Skeletal muscle tissue (tissue), 3 donors: ENCODE measurements at regions not wholly inside any gene's neighbourhood (a gene's known extent, or its start where the extent isn't known, plus 50 kb on each side); places are given as distances from the start of the nearest gene placed in this dataset.
A peak's percentile ranks its signal among the peaks of the same experiment; 100 is the strongest.

Experiments
- H3K27ac ChIP-seq: one replicate; pipeline ENCODE4 v1.7.0; 2013; ENCODE audit warnings: mild to moderate bottlenecking, low read depth, low read length, inconsistent platforms
- H3K27me3 ChIP-seq, 3 donors: one replicate each; pipeline ENCODE4 v1.7.0; 2013; ENCODE audit warnings: low read length in 3 of 3; ENCODE audit not compliant: control insufficient read depth in 3 of 3, insufficient read depth in 3 of 3
- H3K36me3 ChIP-seq, 3 donors: one replicate each; pipeline ENCODE4 v1.7.0; 2013; ENCODE audit warnings: low read length in 3 of 3; ENCODE audit not compliant: control insufficient read depth in 3 of 3, insufficient read depth in 3 of 3
- H3K4me1 ChIP-seq, 3 donors: one replicate each; pipeline ENCODE4 v1.7.0; 2013; ENCODE audit warnings: low read length in 3 of 3, mild to moderate bottlenecking in 3 of 3; ENCODE audit not compliant: control insufficient read depth in 3 of 3, insufficient read depth in 3 of 3
- H3K4me3 ChIP-seq, 3 donors: one replicate each; pipeline ENCODE4 v1.7.0; 2013; ENCODE audit warnings: low read length in 3 of 3
- H3K9ac ChIP-seq, 3 donors: one replicate each; pipeline ENCODE4 v1.7.0; 2013; ENCODE audit warnings: low read length in 3 of 3, mild to moderate bottlenecking in 3 of 3, moderate library complexity in 2 of 3, low read depth in 1 of 3
- H3K9me3 ChIP-seq, 3 donors: one replicate each; pipeline ENCODE4 v1.7.0; 2013; ENCODE audit warnings: low read length in 3 of 3; ENCODE audit not compliant: control insufficient read depth in 3 of 3
- donor health status: Osteomylitis.

- Histone ChIP-seq H3K9me3 (no peaks in the 10 kb centered on the region), H3K4me3 (no peak overlapping the region), H3K9ac (no peak overlapping the region), H3K27me3 (no peaks in the 10 kb centered on the region), H3K27ac (no peak overlapping the region), H3K36me3 (no peaks in the 10 kb centered on the region), H3K4me1 (peaks cover 15 to 46% (median 36%) of the 10 kb centered on the region in 3 donors)
Measured at GRCh38 chr16:85511938-85512807, 100.9 kb upstream of the GSE1 start.

GRCh38 chr16:85512808-85513115 lies 100.4 kb upstream of the GSE1 start:
- Histone ChIP-seq H3K36me3 (no peaks in the 10 kb centered on the region), H3K27me3 (no peaks in the 10 kb centered on the region), H3K27ac (no peak overlapping the region), H3K4me3 (no peak overlapping the region), H3K9ac (no peak overlapping the region), H3K4me1 (peaks cover 15 to 40% (median 30%) of the 10 kb centered on the region in 3 donors), H3K9me3 (no peaks in the 10 kb centered on the region)

GRCh38 chr16:85513180-85513579 lies 99.9 kb upstream of the GSE1 start:
- H3K36me3 ChIP-seq: no peaks in the 10 kb centered on the region
- no peak overlapping the region for H3K4me3 ChIP-seq
- peaks cover 15 to 37% (median 28%) of the 10 kb centered on the region in 3 donors for H3K4me1 ChIP-seq
- no peak overlapping the region for H3K27ac ChIP-seq
- H3K9me3 ChIP-seq: no peaks in the 10 kb centered on the region
- H3K27me3 ChIP-seq: no peaks in the 10 kb centered on the region
- no peak overlapping the region for H3K9ac ChIP-seq

- H3K4me1 ChIP-seq: peaks cover 15 to 33% (median 28%) of the 10 kb centered on the region in 3 donors
- no peaks in the 10 kb centered on the region for H3K27me3 ChIP-seq
- no peak overlapping the region for H3K27ac ChIP-seq
- H3K9ac ChIP-seq: no peak overlapping the region
- H3K36me3 ChIP-seq: no peaks in the 10 kb centered on the region
- no peaks in the 10 kb centered on the region for H3K9me3 ChIP-seq
- no peak overlapping the region for H3K4me3 ChIP-seq
Measured at GRCh38 chr16:85513649-85514048, 99.5 kb upstream of the GSE1 start.

- H3K36me3 ChIP-seq: no peaks in the 10 kb centered on the region
- peaks cover 15 to 31% (median 28%) of the 10 kb centered on the region in 3 donors for H3K4me1 ChIP-seq
- H3K9me3 ChIP-seq: no peaks in the 10 kb centered on the region
- peak overlapping the region in 2 of 3 donors; percentile 29 to 48 for H3K4me3 ChIP-seq
- no peaks in the 10 kb centered on the region for H3K27me3 ChIP-seq
- peak overlapping the region; percentile 54 for H3K27ac ChIP-seq
- H3K9ac ChIP-seq: peak overlapping the region in 2 of 3 donors; percentile 14 to 79
Measured at GRCh38 chr16:85514295-85514597, 98.9 kb upstream of the GSE1 start.

GRCh38 chr16:85514598-85515318 lies 98.4 kb upstream of the GSE1 start:
- Histone ChIP-seq H3K4me1 (peaks cover 15 to 31% (median 28%) of the 10 kb centered on the region in 3 donors), H3K9ac (peak overlapping the region; percentile 14 to 79 (median 43)), H3K27ac (peak overlapping the region; percentile 54), H3K4me3 (peak overlapping the region; percentile 29 to 51 (median 48)), H3K36me3 (no peaks in the 10 kb centered on the region), H3K9me3 (no peaks in the 10 kb centered on the region), H3K27me3 (no peaks in the 10 kb centered on the region)

GRCh38 chr16:85515319-85515745 lies 97.8 kb upstream of the GSE1 start:
- Histone ChIP-seq H3K4me1 (peaks cover 15 to 31% (median 28%) of the 10 kb centered on the region in 3 donors), H3K9ac (peak overlapping the region in 1 of 3 donors; percentile 79), H3K36me3 (no peaks in the 10 kb centered on the region), H3K27ac (peak overlapping the region; percentile 54), H3K4me3 (no peak overlapping the region), H3K9me3 (no peaks in the 10 kb centered on the region), H3K27me3 (no peaks in the 10 kb centered on the region)

GRCh38 chr16:85515830-85516397 lies 97.2 kb upstream of the GSE1 start:
- Histone ChIP-seq H3K27me3 (no peaks in the 10 kb centered on the region), H3K4me3 (no peak overlapping the region), H3K9ac (peak overlapping the region in 1 of 3 donors; percentile 62), H3K4me1 (peaks cover 15 to 31% (median 28%) of the 10 kb centered on the region in 3 donors), H3K36me3 (no peaks in the 10 kb centered on the region), H3K9me3 (no peaks in the 10 kb centered on the region), H3K27ac (peak overlapping the region; percentile 54)

- H3K9ac ChIP-seq: no peak overlapping the region
- H3K27me3 ChIP-seq: no peaks in the 10 kb centered on the region
- peaks cover 15 to 31% (median 30%) of the 10 kb centered on the region in 3 donors for H3K4me1 ChIP-seq
- no peaks in the 10 kb centered on the region for H3K36me3 ChIP-seq
- H3K27ac ChIP-seq: no peak overlapping the region
- H3K4me3 ChIP-seq: no peak overlapping the region
- H3K9me3 ChIP-seq: no peaks in the 10 kb centered on the region
Measured at GRCh38 chr16:85517154-85517553, 96.0 kb upstream of the GSE1 start.
